Astrocyte (in vitro differentiated cells and primary cell): ENCODE measurements at regions not wholly inside any gene's neighbourhood (a gene's known extent, or its start where the extent isn't known, plus 50 kb on each side); places are given as distances from the start of the nearest gene placed in this dataset.

Experiments used
- DNase-seq: peaks from one replicate; pipeline ENCODE4 v3.0.0-alpha.2; 2010; ENCODE audit warnings: low read depth
- FAIRE-seq: peaks from 2 replicates; lab custom pipeline; 2011; peaks lifted over from hg19 to GRCh38; lab: Jason Lieb, UNC
- H2AFZ ChIP-seq: 2 replicates; pipeline ENCODE4 v1.6.0; 2012; ENCODE audit warnings: low read depth, low read length, inconsistent platforms
- H3K27ac ChIP-seq: 2 replicates; pipeline ENCODE4 v1.5.1; 2011; ENCODE audit warnings: low read depth, low read length, inconsistent platforms
- H3K27me3 ChIP-seq: 2 replicates; pipeline ENCODE4 v1.6.0; 2011; ENCODE audit warnings: low read length, inconsistent platforms; ENCODE audit not compliant: insufficient read depth
- H3K36me3 ChIP-seq: 2 replicates; pipeline ENCODE4 v1.5.1; 2011; ENCODE audit warnings: low read length, inconsistent platforms; ENCODE audit not compliant: insufficient read depth
- H3K4me1 ChIP-seq: 2 replicates; pipeline ENCODE4 v1.5.1; 2011; ENCODE audit warnings: low read length, inconsistent platforms; ENCODE audit not compliant: insufficient read depth
- H3K4me2 ChIP-seq: 2 replicates; pipeline ENCODE4 v1.6.0; 2012; ENCODE audit warnings: low read length, inconsistent platforms
- H3K4me3 ChIP-seq: 2 replicates; pipeline ENCODE4 v1.5.1; 2011; ENCODE audit warnings: low read depth, mild to moderate bottlenecking, low read length, inconsistent platforms; ENCODE audit not compliant: insufficient read depth
- H3K79me2 ChIP-seq: 2 replicates; pipeline ENCODE4 v1.6.0; 2012; ENCODE audit warnings: mild to moderate bottlenecking, low read length, inconsistent platforms; ENCODE audit not compliant: insufficient read depth
- H3K9ac ChIP-seq: 2 replicates; pipeline ENCODE4 v1.6.0; 2012; ENCODE audit warnings: mild to moderate bottlenecking, low read length, inconsistent platforms
- H3K9me3 ChIP-seq: 2 replicates; pipeline ENCODE4 v1.5.1; 2012; ENCODE audit warnings: low read depth, mild to moderate bottlenecking, low read length, inconsistent platforms; ENCODE audit not compliant: insufficient read depth
- H4K20me1 ChIP-seq: 2 replicates; pipeline ENCODE4 v1.6.0; 2012; ENCODE audit warnings: low read length, inconsistent platforms; ENCODE audit not compliant: insufficient read depth
- H3K27ac Mint-ChIP-seq: one replicate; pipeline ENCODE4 v1.8.0; 2021; ENCODE audit warnings: mild to moderate bottlenecking, mixed read lengths; ENCODE audit not compliant: unreplicated experiment
- H3K27me3 Mint-ChIP-seq: one replicate; pipeline ENCODE4 v1.8.0; 2021; ENCODE audit warnings: low read depth, mixed read lengths; ENCODE audit not compliant: unreplicated experiment
- H3K36me3 Mint-ChIP-seq: one replicate; pipeline ENCODE4 v1.8.0; 2021; ENCODE audit warnings: low read depth, mixed read lengths; ENCODE audit not compliant: unreplicated experiment
- H3K4me1 Mint-ChIP-seq: one replicate; pipeline ENCODE4 v1.8.0; 2021; ENCODE audit warnings: low read depth, mixed read lengths; ENCODE audit not compliant: unreplicated experiment
- H3K4me3 Mint-ChIP-seq: one replicate; pipeline ENCODE4 v1.8.0; 2021; ENCODE audit warnings: mild to moderate bottlenecking, moderate library complexity, mixed read lengths; ENCODE audit not compliant: unreplicated experiment
- H3K9me3 Mint-ChIP-seq: one replicate; pipeline ENCODE4 v1.8.0; 2021; ENCODE audit warnings: mild to moderate bottlenecking, mixed read lengths; ENCODE audit not compliant: unreplicated experiment
- EZH2 ChIP-seq: IDR thresholded peaks from 2 replicates; pipeline ENCODE4 v1.6.1; 2012; ENCODE audit warnings: mild to moderate bottlenecking, low read length, inconsistent platforms; ENCODE audit not compliant: insufficient read depth
- TF ChIP-seq, protein P1 (sequence below): IDR thresholded peaks from 2 replicates; pipeline ENCODE4 v1.5.1; 2011; ENCODE audit warnings: low read depth, mild to moderate bottlenecking, inconsistent platforms, low read length, moderate library complexity; ENCODE audit not compliant: insufficient read depth

DNA sequence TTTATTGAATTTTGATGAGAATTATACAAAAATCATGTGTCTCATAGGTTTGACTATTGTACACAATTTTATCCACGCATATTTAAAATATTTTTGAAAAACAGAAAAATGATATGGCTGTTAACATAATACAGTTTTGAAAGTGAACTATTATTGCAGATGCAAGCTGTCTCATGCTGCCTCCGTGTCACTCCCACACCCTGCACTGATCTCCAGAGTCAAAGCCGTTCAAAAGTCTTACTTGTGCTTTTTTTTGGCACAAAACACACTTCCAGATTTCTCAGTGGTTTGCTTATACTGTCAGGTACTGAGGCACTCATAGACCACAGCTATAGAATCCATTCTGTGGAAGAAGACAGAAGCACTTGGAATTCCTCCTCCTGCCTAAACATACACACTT lies 243.1 kb upstream of the ADARB2 start:
- no peaks in the 10 kb centered on the region for H3K27me3 ChIP-seq
- TF ChIP-seq EZH2, result no peak
- TF ChIP-seq, protein P1, sequence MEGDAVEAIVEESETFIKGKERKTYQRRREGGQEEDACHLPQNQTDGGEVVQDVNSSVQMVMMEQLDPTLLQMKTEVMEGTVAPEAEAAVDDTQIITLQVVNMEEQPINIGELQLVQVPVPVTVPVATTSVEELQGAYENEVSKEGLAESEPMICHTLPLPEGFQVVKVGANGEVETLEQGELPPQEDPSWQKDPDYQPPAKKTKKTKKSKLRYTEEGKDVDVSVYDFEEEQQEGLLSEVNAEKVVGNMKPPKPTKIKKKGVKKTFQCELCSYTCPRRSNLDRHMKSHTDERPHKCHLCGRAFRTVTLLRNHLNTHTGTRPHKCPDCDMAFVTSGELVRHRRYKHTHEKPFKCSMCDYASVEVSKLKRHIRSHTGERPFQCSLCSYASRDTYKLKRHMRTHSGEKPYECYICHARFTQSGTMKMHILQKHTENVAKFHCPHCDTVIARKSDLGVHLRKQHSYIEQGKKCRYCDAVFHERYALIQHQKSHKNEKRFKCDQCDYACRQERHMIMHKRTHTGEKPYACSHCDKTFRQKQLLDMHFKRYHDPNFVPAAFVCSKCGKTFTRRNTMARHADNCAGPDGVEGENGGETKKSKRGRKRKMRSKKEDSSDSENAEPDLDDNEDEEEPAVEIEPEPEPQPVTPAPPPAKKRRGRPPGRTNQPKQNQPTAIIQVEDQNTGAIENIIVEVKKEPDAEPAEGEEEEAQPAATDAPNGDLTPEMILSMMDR, result no peak
- H3K4me3 ChIP-seq, result no peak overlapping the region
- H4K20me1 ChIP-seq, result no peaks in the 10 kb centered on the region
- no peak overlapping the region for H3K27ac ChIP-seq
- no peaks in the 10 kb centered on the region for H3K79me2 ChIP-seq
- no peak overlapping the region for H3K4me3 Mint-ChIP-seq
- FAIRE-seq, result no peak
- no peaks in the 10 kb centered on the region for H3K27me3 Mint-ChIP-seq
- H3K9ac ChIP-seq, result no peak overlapping the region
- no peaks in the 10 kb centered on the region for H3K36me3 ChIP-seq
- H3K27ac Mint-ChIP-seq, result no peak overlapping the region
- no peaks in the 10 kb centered on the region for H3K4me1 ChIP-seq
- no peak overlapping the region for H2AFZ ChIP-seq
- no peaks in the 10 kb centered on the region for H3K9me3 ChIP-seq
- no peak for DNase-seq
- H3K4me2 ChIP-seq, result no peak overlapping the region
- peaks cover 1% of the 10 kb centered on the region for H3K9me3 Mint-ChIP-seq
- H3K36me3 Mint-ChIP-seq, result no peaks in the 10 kb centered on the region
- no peaks in the 10 kb centered on the region for H3K4me1 Mint-ChIP-seq

DNA sequence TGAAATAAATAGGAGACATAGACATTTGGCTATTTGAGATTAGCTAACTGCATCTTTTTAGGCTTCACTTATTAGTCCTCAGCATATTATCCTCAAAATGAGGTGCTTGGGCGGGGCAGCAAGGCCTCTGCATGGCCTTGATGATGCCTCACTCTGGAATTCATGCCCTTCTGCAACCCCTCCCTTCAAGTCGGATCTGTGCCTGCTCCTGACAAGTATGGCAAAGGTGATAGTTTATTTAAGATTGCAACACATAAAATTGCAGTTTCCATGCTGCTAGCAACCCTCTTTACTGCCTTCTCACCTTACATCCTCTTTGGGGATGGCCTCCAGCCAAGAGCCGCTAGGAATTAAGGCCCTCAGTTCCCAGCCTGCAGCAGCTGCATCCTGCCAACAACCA lies 241.3 kb upstream of the ADARB2 start:
- Histone ChIP-seq H3K79me2 (no peaks in the 10 kb centered on the region), H3K4me1 (no peaks in the 10 kb centered on the region), H3K9ac (no peak overlapping the region), H3K4me3 (no peak overlapping the region), H3K36me3 (no peaks in the 10 kb centered on the region), H3K27ac (no peak overlapping the region), H3K27me3 (no peaks in the 10 kb centered on the region), H2AFZ (no peak overlapping the region), H3K4me2 (no peak overlapping the region), H3K9me3 (no peaks in the 10 kb centered on the region), H4K20me1 (no peaks in the 10 kb centered on the region)
- no peaks in the 10 kb centered on the region for H3K27me3 Mint-ChIP-seq
- no peaks in the 10 kb centered on the region for H3K4me1 Mint-ChIP-seq
- TF ChIP-seq, protein P1, result no peak
- no peak for TF ChIP-seq EZH2
- FAIRE-seq (no peak), DNase-seq (no peak)
- no peak overlapping the region for H3K4me3 Mint-ChIP-seq
- no peaks in the 10 kb centered on the region for H3K36me3 Mint-ChIP-seq
- peaks cover 1% of the 10 kb centered on the region for H3K9me3 Mint-ChIP-seq
- H3K27ac Mint-ChIP-seq, result no peak overlapping the region

DNA sequence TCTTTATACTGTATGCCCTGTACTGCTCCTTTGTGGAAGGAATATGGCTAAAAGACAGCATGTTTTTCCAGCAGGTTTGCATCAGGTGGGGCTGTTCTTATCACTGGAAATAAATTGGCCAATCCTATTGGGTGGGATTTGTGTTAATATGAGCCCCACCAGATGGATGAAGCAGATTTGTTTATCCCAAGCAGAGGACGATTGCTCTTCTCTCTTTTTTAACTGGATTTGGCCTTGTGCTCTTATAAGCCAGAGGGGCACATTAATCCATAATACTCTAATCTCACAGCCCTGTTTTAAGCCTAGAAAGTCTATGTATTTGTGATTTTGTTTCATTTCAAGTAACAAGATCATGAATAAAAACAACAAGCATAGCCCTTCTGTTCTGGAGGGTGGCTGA lies 240.1 kb upstream of the ADARB2 start:
- Mint-ChIP-seq H3K4me1 (no peaks in the 10 kb centered on the region), H3K27me3 (no peaks in the 10 kb centered on the region), H3K36me3 (no peaks in the 10 kb centered on the region), H3K27ac (no peak overlapping the region), H3K4me3 (no peak overlapping the region), H3K9me3 (peaks cover 3% of the 10 kb centered on the region)
- FAIRE-seq (no peak), DNase-seq (no peak)
- TF ChIP-seq, protein P1, result no peak
- no peak for TF ChIP-seq EZH2
- H3K27ac ChIP-seq, result no peak overlapping the region
- no peak overlapping the region for H3K4me3 ChIP-seq
- no peaks in the 10 kb centered on the region for H3K4me1 ChIP-seq
- no peak overlapping the region for H3K9ac ChIP-seq
- H4K20me1 ChIP-seq, result no peaks in the 10 kb centered on the region
- no peak overlapping the region for H2AFZ ChIP-seq
- H3K4me2 ChIP-seq, result no peak overlapping the region
- H3K9me3 ChIP-seq, result no peaks in the 10 kb centered on the region
- H3K27me3 ChIP-seq, result no peaks in the 10 kb centered on the region
- no peaks in the 10 kb centered on the region for H3K36me3 ChIP-seq
- no peaks in the 10 kb centered on the region for H3K79me2 ChIP-seq
